ENCODE measurements at regions not wholly inside any gene's neighbourhood (a gene's known extent, or its start where the extent isn't known, plus 50 kb on each side); places are given as distances from the start of the nearest gene placed in this dataset.

DNA sequence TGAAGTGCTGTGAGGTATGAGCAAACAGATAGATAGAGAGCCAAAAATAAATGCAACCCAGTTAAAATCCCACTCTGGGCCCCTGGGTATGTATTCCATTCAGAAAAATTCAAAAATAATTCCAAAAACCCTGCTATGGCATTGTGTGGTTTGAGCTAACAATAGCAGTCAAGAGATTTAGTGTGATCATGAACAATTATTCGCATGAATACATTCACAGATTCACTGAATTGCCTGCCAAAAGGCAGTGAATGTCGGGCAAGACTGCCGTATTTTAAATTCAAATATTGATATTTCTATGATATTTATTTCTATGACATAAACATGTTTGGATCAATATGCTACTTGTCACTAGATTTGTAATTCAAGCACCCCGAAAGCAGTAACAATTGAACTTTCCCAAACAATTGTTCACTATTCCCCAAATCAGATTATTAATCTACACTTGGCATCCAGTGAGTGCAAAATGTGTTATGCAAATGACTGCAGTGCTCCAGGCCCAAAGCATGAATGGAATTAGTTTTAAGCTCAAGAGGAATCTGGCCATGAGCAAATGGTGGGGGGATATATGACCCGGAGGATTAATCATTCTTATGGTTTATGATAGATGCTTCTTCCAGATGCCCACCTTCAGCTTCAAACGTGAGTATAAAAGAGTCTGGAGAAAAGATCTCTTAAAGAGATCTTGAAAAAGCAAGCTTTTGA is 417.0 kb upstream of the MEIS2 start:
- Histone ChIP-seq H3K23ac (ENCODE audit: insufficient read length, low read depth, low read length) (no peak overlapping the region), H4K8ac (replicated peaks; ENCODE audit: insufficient read length, low read depth, low read length) (no peak overlapping the region), H2BK120ac (ENCODE audit: low read depth, low read length, poor library complexity, severe bottlenecking) (no peak overlapping the region), H2BK20ac (ENCODE audit: low read depth, low read length, poor library complexity, severe bottlenecking) (no peak overlapping the region), H3K9ac (ENCODE audit: extremely low read depth, insufficient read length, low read length) (no peak overlapping the region), H2BK12ac (ENCODE audit: insufficient read length, low read depth, low read length) (no peak overlapping the region), H3K18ac (ENCODE audit: insufficient read length, low read depth, low read length) (no peak overlapping the region), H3K79me2 (ENCODE audit: insufficient read depth, low read length) (no peaks in the 10 kb centered on the region), H2AK5ac (ENCODE audit: insufficient read length, low read length) (no peak overlapping the region), H4K5ac (ENCODE audit: insufficient read length, low read depth, low read length) (no peak overlapping the region), H3K4me2 (ENCODE audit: insufficient read depth, insufficient read length, low read length) (no peak overlapping the region), H3K14ac (ENCODE audit: insufficient read depth, low read length) (no peak overlapping the region), H3K9me3 (ENCODE audit: control insufficient read depth, low read depth, low read length) (no peaks in the 10 kb centered on the region), H3K4ac (ENCODE audit: low read depth, low read length) (no peak overlapping the region), H4K91ac (ENCODE audit: insufficient read length, low read depth, low read length) (no peak overlapping the region), H3K4me1 (ENCODE audit: insufficient read depth, low read length) (no peaks in the 10 kb centered on the region), H3K56ac (ENCODE audit: insufficient read length, low read depth, low read length) (no peak overlapping the region), H3K23me2 (ENCODE audit: insufficient read length, low read depth, low read length, poor library complexity, severe bottlenecking) (no peaks in the 10 kb centered on the region), H3T11ph (ENCODE audit: low read length) (no peak overlapping the region), H3K27me3 (ENCODE audit: insufficient read depth, low read length) (no peaks in the 10 kb centered on the region), H4K20me1 (ENCODE audit: control insufficient read depth, insufficient read depth, insufficient read length) (no peaks in the 10 kb centered on the region), H3K27ac (ENCODE audit: insufficient read length, low read depth, low read length) (no peak overlapping the region), H2BK5ac (ENCODE audit: insufficient read length, low read length) (no peak overlapping the region), H2AFZ (ENCODE audit: low read length) (no peak overlapping the region), H2BK15ac (ENCODE audit: low read depth, low read length) (no peak overlapping the region), H3K79me1 (ENCODE audit: insufficient read depth, low read depth, low read length, poor library complexity, severe bottlenecking) (no peaks in the 10 kb centered on the region)
- WGBS (ENCODE audit: extremely low coverage, insufficient read length, low lambda C conversion rate) = no CpG with 5 or more reads among the region's 6 CpGs
- TF ChIP-seq, protein P1, sequence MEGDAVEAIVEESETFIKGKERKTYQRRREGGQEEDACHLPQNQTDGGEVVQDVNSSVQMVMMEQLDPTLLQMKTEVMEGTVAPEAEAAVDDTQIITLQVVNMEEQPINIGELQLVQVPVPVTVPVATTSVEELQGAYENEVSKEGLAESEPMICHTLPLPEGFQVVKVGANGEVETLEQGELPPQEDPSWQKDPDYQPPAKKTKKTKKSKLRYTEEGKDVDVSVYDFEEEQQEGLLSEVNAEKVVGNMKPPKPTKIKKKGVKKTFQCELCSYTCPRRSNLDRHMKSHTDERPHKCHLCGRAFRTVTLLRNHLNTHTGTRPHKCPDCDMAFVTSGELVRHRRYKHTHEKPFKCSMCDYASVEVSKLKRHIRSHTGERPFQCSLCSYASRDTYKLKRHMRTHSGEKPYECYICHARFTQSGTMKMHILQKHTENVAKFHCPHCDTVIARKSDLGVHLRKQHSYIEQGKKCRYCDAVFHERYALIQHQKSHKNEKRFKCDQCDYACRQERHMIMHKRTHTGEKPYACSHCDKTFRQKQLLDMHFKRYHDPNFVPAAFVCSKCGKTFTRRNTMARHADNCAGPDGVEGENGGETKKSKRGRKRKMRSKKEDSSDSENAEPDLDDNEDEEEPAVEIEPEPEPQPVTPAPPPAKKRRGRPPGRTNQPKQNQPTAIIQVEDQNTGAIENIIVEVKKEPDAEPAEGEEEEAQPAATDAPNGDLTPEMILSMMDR (conservative IDR thresholded peaks at IDR 0.05) = no peak
- no peak overlapping the region for H3K27ac Mint-ChIP-seq
- H3K27me3 Mint-ChIP-seq (ENCODE audit: low read depth) = no peaks in the 10 kb centered on the region
- no peak overlapping the region for H3K4me3 Mint-ChIP-seq
- peaks cover 2 to 3% of the 10 kb centered on the region in 2 experiments; a peak in 3 of 5 replicates for H3K9me3 Mint-ChIP-seq
- peaks cover 0 to 3% (median 0%) of the 10 kb centered on the region in 3 experiments; a peak in 2 of 7 replicates for H3K36me3 Mint-ChIP-seq (ENCODE audit: insufficient read depth in 1 of 3, low read depth in 3 of 3)
- H3K4me1 Mint-ChIP-seq = no peaks in the 10 kb centered on the region
- DNase-seq = no peak
